ENCODE measurements at regions not wholly inside any gene's neighbourhood (a gene's known extent, or its start where the extent isn't known, plus 50 kb on each side); places are given as distances from the start of the nearest gene placed in this dataset.

- no peak for DNase-seq (ENCODE audit: low spot score)
- in situ Hi-C loops (cut with MboI; ENCODE audit: low sequenced_read_pairs, unreplicated experiment) = no loop called here
- TF ChIP-seq CTCF (IDR thresholded peaks at IDR 0.05; ENCODE audit: borderline replicate concordance, control extremely low read depth, extremely low read depth, insufficient read depth, missing control alignments) = no peak
Observed at GRCh38 chr7:45235905-45236304, 78.3 kb downstream of the RAMP3 start.

DNA sequence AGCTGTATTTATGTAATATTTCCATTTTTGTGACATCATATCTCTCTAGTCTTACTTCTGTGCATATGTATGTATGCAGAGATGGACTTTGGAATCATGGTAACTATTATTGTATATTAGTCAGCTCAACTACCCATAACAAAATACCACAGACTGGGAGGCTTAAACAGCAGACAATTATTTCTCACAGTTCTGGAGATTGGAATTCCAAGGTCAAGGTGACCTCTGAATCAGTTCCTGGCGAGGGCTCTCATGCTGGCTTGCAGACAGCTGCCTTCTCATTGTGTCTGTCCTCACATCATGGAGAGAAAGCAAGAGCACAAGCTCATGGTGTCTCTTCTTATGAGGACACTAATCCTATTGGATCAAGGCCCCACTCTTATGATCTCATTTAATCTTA is 79.1 kb downstream of the RAMP3 start:
- no peak for TF ChIP-seq CTCF (IDR thresholded peaks at IDR 0.05; ENCODE audit: borderline replicate concordance, control extremely low read depth, extremely low read depth, insufficient read depth, missing control alignments)
- in situ Hi-C loops (cut with MboI; ENCODE audit: low sequenced_read_pairs, unreplicated experiment) = no loop called here

DNA sequence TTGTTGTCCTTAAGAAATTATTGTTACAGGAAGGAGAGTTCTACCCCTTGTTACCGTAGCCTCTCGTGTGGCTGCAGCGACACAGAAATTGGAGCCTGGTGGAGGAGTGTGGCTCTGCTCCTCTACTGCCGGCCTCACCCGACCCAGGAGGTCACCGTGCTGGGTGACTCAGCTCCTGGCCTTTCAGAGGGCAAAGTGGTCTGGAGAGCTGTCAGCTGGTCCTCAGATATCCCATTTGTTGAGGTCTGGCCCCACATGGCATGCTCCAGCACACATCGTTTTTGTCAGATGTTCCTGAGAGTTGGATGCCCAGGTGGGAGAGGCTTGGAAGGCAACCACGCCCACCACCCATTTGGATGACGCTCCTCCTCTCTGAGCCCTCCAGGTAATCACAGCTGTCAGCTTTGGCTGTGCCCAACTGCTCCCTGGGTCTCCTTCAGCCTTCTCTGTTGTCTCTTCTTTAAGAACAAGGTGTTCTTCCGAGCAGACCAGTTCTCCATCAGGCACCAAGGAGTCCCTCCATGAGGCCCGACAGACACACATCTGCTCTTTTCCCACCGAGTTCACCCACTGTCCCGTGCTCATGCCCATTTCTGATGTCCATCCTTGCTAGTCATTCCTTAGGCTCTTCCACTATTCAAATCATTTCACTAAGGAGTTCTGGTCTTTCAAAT is 80.3 kb downstream of the RAMP3 start:
- no peak for TF ChIP-seq CTCF (IDR thresholded peaks at IDR 0.05; ENCODE audit: borderline replicate concordance, control extremely low read depth, extremely low read depth, insufficient read depth, missing control alignments)
- DNase-seq (ENCODE audit: low spot score) = no peak
- in situ Hi-C loops (cut with MboI; ENCODE audit: low sequenced_read_pairs, unreplicated experiment) = no loop called here

More for the DNA sequence above, 79.1 kb downstream of the RAMP3 start:
- no peak for DNase-seq (ENCODE audit: low spot score)

DNA sequence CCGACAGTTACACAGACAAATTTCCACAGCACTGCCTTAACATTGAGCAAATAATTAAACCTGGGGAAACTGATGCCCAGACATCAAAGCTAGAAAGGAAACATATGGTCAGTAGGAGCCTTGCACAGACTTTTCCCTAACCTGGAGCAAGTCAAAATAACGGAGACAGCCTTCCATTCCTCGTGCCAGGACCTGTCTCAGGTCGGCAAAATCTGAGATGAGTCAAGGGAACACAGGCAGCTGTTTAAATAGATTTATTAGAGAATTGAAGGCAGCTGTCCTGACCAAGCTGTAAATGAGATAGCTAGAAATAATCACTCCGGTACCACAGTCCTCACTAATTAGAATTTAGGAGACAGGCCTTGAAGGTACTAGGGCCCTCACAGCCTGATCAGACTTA is 81.2 kb downstream of the RAMP3 start:
- TF ChIP-seq CTCF (IDR thresholded peaks at IDR 0.05; ENCODE audit: borderline replicate concordance, control extremely low read depth, extremely low read depth, insufficient read depth, missing control alignments) = no peak
- in situ Hi-C loops (cut with MboI; ENCODE audit: low sequenced_read_pairs, unreplicated experiment) = no loop called here
- DNase-seq (ENCODE audit: low spot score) = no peak

DNA sequence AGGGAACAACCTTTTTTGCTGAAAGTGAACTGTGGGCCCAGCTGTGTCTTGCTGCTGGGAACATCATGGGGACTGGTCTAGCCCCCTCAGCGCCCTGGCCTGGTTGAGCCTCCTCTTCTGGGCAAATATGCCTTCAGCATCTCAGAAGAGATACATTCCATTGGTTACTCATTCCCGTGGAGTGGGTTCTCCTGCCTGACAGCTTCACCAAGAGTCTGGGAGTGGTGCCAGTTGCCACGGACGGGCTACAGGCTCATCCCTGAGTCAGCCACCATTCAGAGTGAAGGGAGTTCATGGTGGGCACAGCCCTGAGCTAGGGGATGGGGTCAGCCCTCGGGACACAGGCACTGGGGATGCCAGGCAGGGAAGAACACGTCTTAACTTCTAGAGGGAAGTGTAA is 81.9 kb downstream of the RAMP3 start:
- no peak for DNase-seq (ENCODE audit: low spot score)
- in situ Hi-C loops (cut with MboI; ENCODE audit: low sequenced_read_pairs, unreplicated experiment) = no loop called here
- TF ChIP-seq CTCF (IDR thresholded peaks at IDR 0.05; ENCODE audit: borderline replicate concordance, control extremely low read depth, extremely low read depth, insufficient read depth, missing control alignments) = no peak

DNA sequence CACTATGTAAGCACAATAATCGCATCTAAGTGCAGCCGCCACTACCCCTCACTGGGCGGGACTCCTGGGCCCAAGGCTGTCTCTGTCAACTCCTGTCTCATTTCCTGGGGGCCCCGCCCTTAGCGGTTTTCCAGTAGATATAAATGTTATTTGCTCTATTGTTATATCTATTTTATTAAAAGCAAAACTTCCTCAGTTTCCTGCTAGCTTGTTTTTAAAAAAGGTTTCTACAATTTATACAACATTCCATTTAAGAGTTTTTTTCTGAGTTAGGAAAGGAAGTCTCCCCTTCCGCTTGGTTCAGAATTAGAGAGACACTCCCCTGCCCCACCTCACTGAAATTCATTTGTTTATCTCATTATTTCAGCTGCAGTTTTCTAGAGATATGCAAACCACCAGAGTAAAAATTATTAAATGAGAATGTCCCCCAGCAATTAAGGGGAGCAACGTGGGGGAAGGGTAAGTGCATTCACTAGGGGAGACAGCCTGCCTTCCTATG is 82.7 kb downstream of the RAMP3 start:
- no peak for TF ChIP-seq CTCF (IDR thresholded peaks at IDR 0.05; ENCODE audit: borderline replicate concordance, control extremely low read depth, extremely low read depth, insufficient read depth, missing control alignments)
- no peak for DNase-seq (ENCODE audit: low spot score)
- in situ Hi-C loops (cut with MboI; ENCODE audit: low sequenced_read_pairs, unreplicated experiment) = no loop called here

All from GM13976 (cell line).